HG03342 (cell line): ENCODE measurements at regions not wholly inside any gene's neighbourhood (a gene's known extent, or its start where the extent isn't known, plus 50 kb on each side); places are given as distances from the start of the nearest gene placed in this dataset.

Source experiments
- ATAC-seq: cut with Tn5 transposase; IDR thresholded peaks from one replicate; pipeline ENCODE4 v1.9.1; 2021; ENCODE audit warnings: mild to moderate bottlenecking, moderate library complexity; ENCODE audit not compliant: unreplicated experiment

DNA sequence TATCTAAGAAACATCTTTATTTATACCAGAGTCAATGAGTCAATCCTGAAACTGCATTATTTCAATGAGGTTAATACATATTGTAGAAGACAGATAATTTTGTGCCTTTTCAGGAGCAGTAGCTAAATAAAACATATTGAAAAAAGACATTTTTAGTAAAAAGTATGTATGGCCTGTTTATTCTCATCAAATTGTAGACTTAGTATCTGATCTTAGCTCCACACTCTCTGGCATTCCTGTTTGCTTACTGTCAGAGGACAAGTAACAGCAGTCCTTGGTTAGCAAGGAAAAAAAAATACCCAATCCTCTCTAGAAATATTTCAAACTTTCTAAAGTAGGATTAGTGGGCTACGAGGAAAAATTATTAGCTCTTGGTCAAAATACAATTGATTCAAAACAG, 50.5 kb upstream of the GUCY1A1 start:
- ATAC-seq: no peak

DNA sequence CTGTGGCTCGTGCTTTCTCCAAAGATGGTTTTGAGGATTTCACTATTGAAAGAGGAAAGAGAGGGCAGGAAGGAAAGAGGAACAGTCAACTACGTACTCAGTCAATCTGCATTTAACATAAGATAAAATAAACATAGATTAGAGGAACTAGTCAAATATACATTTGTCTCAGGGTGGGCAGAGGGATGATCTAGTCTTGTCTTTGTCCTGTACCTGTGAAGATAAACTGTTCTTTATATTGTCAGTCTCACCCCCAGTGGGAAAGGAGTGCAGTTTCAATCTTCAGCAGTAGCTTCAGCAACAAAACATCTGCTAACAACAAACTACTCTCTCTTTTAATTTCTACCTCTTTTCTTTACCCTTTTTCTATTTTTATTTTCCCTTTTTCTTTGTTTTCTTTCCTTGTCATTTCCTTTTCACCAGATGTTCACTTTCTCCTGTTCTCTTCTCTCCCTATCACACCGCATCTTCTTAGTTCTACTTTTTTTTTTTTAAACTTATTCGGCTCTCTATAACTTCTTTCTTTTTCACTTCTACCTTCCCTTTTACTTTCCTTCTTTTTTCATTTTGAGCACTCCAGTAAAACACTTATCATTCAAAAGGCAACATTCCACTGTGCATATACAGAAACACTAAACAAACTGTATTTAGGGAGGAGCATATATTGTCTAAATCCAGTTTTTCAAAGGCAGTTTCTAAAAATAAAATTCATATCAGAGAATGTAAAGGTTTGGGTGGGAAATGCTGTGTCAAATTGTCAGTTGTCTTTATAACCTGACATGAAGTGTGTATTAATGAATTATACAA, 51.4 kb upstream of the GUCY1A1 start:
- ATAC-seq: peak; percentile 42

DNA sequence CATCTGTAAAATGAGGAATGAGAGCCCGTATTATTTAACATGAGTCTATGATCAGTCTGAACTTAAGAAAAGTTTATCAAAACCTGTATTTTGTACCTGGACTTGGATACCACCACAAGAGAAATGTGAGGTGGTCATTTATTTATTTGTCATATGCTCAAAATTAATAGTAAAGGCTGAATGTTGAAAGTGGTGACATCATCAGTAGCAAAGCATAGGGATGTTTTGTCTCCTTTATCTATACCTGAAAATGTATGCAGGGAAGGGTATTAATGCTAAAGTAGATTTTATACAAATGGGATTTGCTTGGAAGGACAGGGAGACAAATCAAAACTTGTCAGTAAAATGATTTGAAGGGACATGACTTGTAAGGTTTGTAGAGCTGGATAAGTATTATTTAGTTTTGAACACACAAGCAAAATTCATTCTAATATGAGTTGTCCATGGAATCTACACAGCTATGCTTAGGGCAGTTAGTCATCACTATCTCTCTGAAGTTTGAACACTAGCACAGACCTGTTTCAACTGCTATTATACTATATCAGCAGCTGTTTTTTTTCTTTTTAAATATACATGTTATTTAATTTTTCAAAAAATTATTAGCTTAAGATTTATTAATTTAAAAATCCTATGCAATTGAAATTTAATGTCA, 52.4 kb upstream of the GUCY1A1 start:
- no peak for ATAC-seq

DNA sequence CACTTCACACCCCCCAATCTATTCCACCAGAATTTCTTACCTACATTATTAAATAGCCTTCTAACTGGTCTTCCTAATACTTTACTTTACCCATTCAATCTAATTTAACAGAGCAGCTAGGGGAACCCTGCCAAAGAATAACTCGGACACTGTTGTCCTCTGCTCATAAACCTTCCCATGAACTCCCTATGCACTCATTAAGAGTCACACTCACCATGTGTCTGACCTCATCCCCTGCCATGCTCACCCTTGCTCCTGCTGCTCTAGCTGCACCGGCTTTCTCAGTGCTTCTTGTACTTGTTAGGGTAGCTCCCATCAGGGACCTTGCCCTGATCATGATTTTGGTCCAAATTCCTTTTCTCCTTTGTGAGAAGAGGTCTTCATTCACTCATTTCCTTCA, 54.6 kb upstream of the GUCY1A1 start:
- ATAC-seq: no peak

DNA sequence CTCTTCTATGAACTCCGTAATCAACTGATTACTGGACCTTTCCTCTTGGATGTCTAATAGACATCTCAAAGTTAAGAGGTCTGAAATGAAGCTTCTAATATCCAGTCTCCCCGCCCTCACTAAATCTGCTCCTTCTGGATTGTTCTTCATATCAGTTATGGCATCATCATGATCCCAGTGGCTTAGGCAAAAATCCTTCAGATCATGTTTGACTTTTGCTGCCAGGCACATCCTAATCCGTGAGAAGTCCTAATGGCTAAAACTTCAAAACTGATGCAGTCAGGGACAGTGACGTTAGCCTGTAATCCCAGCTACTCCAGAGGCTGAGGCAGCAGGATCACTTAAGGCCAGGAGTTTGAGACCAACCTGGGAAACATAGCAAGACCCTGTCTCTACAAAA, 55.1 kb upstream of the GUCY1A1 start:
- ATAC-seq: no peak

- no peak for ATAC-seq
Observed at GRCh38 chr4:155610143-155610542, 56.5 kb upstream of the GUCY1A1 start.

- peak; percentile 83 for ATAC-seq
Observed at GRCh38 chr4:155609455-155610059, 57.1 kb upstream of the GUCY1A1 start.

GRCh38 chr4:155608225-155608885, 58.3 kb upstream of the GUCY1A1 start:
- no peak for ATAC-seq

DNA sequence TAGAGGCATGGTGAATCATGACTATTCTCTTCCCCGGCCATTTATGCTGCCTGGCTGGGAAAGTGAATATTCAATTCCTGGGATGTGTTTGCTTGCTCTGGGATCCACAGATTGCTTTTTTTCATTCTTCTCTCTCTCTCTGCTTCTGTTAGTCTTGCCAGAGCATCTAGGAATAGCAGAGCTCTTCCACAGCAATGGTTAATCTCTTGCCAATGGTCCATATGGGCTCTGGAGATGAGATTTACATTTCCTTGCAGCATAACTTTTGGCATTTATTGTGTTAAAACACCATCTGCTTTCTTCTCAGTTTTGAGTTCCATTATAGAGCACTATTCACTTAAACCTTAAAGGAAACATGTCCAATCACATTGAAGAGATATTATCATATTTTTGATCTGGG, 59.2 kb upstream of the GUCY1A1 start:
- ATAC-seq: no peak

GRCh38 chr4:155604718-155605626, 61.7 kb upstream of the GUCY1A1 start:
- ATAC-seq: no peak

DNA sequence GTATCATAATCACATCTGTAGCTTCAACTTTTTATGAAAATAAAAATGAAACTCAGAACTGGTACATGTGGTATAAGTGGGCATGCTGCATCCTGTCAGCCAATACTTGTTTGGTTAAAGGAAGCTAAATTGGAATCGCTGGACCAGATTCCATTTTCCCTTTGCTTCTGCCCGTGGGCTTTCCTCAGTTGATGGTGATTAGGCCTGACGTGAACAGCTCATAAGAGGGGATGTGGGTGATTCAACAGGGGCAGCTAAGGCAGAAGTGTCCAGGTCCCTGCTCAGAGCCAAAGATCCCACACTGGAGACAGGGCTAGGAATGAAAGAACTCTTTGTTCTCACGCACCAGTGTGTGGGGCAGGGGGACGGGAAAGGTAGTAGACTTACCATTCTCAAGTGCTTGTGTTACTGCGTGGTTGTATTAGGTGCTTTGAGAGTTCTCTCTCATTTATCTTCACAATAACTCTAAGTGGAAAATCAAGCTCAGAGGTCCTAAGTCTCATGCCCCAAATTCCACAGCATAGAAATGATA, 63.2 kb upstream of the GUCY1A1 start:
- no peak for ATAC-seq

- no peak for ATAC-seq
Observed at GRCh38 chr4:155602351-155603140, 64.1 kb upstream of the GUCY1A1 start.

GRCh38 chr4:155600244-155600643, 66.4 kb upstream of the GUCY1A1 start:
- no peak for ATAC-seq

DNA sequence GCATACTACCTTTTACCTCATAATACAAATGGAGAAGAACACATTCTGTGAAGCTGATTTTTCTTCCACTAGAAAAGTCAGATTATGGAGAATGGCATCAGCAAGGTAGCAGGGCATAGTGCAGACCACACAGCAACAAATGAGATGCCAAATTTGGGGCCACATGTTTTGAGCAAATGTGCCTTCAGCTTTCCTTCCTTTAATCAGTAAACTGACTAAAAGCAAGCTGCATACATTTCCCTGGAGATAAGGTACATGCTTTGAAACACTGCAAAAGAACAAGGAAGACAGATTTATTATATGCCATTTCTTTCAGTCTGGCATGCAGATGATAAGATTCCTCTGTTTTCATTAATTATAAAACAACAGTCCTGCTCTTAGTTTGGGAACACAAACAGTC, 67.1 kb upstream of the GUCY1A1 start:
- no peak for ATAC-seq

DNA sequence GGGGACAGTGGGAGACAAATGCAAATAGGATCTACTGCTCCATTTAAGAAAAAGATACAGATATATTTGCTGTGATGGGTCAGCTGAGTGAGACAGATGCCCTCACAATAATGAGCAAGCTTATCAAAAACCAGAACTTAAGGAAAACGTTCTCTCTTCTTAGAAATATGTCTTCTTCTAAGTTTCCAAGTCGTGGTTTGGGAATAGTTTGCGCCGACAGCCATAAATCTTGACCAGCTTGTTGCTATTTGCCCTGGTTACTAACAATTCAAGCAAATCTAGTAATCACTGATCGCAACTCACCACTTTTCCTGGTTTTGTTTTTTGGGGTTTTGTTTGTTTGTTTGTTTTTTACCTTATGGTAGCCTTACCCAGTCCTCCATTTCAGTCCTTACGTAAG, 67.6 kb upstream of the GUCY1A1 start:
- ATAC-seq: no peak

DNA sequence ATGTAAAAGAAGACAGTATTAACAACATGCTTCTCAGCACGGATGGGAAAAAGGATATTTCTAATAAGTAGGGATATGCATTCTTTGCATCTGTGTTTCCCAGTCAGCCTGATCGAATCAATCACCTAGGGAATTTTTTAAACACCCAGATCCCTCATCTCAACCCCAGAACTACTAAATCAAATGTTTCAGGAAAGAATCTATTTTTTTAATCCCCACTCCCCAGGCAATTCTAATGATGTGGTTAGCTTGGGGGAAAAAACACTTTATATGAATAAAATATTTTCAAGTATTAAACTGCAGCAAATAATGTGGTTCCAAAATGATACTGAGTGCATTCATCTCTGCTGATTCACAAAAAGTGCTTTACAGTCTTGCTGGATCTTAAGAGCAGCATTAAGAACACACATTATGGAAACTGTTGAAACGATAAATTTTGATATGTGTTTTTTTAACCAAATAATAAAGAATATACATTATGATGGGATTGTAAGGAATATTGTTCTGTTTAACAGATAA, 68.7 kb upstream of the GUCY1A1 start:
- ATAC-seq: no peak

DNA sequence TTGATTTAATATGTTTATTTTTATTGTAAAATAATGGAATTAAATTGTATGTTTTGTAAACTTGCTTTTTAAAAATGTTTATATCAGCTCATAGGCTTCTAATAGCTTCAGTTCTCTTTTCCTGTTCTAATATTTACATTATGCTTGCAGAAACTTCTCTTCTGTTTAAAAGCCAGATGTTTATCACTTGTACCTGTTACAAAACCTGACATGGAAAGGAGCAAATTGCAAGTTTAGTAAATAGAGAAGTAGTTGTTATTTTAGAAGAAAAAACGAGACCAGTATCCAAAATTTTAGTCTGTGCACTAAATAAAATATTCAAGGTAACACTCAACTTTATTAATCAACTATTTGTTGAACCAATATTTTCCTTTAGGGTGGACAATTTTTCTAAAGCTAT, 69.4 kb upstream of the GUCY1A1 start:
- no peak for ATAC-seq

DNA sequence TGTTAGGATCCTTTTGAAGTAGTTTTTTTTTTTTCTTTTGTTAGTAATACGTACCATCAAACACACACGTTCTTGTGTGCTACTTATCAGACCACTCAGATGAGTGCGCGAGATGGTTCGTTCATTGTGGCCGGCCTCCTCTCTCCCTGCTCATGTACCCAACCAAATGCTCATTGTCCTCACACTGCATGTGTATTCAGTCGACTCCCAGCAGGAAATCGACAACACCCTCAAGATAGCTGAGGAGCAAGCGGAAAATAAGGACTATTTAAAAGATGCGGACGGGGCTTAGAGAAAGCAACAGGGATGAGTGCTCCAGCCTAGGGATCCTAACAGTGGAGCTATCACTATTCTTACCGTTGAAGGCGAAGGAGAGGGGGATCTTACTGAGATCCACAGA, 72.9 kb upstream of the GUCY1A1 start:
- no peak for ATAC-seq

DNA sequence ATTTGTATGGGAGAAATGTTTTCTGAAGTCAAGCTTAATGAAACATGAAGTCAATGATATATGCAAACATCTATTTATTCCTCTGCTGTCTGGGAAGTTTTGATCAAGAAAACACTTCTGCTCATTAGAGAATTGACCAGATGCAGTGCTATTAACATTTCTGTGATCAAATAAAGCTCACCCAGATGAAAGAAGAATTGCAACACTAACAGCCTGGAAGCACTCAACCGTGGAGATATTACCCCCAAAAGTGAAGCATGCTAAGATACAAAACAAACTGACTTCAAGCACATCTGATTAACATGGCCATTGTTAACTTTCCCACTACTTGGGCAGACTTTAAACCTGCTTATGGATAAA, 73.7 kb upstream of the GUCY1A1 start:
- no peak for ATAC-seq
